SK-N-SH (cell line): ENCODE measurements at regions not wholly inside any gene's neighbourhood (a gene's known extent, or its start where the extent isn't known, plus 50 kb on each side); places are given as distances from the start of the nearest gene placed in this dataset.

Experiments used
- CTCF ChIA-PET: fragments of 300-600, 350-600 bp; formaldehyde crosslinking; extraction: SDS; loops from one replicate; lab custom pipeline; 2021; lab: Yijun Ruan, JAX
- POLR2A ChIA-PET: fragments of 350-600 bp; sonication (Branson Sonifier 250); formaldehyde crosslinking; extraction: SDS; loops from one replicate; lab custom pipeline; 2020; ENCODE audit warnings: antibody characterized with exemption, inconsistent platforms; lab: Yijun Ruan, JAX
- DNase-seq: peaks from one replicate; pipeline ENCODE4 v3.0.0; 2012
- H2AFZ ChIP-seq: fragments of 200-600 bp; sonication (generic); 2 replicates; pipeline ENCODE4 v1.8.1; 2016; ENCODE audit warnings: antibody characterized with exemption, mild to moderate bottlenecking, low read depth
- H3F3A ChIP-seq: fragments of 200-600 bp; sonication (generic); replicated peaks from 2 replicates; pipeline ENCODE3; 2016; ENCODE audit warnings: antibody characterized with exemption, mild to moderate bottlenecking; ENCODE audit not compliant: insufficient read depth
- H3K27ac ChIP-seq, 2 experiments: fragments of 200-500 bp in 1 of 2; fragments of 200-600 bp in 1 of 2; sonication (Bioruptor generic) in 1 of 2; sonication (generic), shearing (Covaris generic) in 1 of 2; 2 replicates each; pipeline versions ENCODE4 v1.5.1 to v1.6.1; 2014 to 2016; ENCODE audit warnings: low read depth in 2 of 2, inconsistent platforms in 1 of 2, low read length in 1 of 2, mild to moderate bottlenecking in 1 of 2, mixed read lengths in 1 of 2
- H3K27me3 ChIP-seq: fragments of 200-600 bp; sonication (generic), shearing (Covaris generic); 2 replicates; pipeline ENCODE4 v1.6.1; 2016; ENCODE audit warnings: mixed run types; ENCODE audit not compliant: insufficient read depth
- H3K36me3 ChIP-seq, 2 experiments: fragments of 200-500 bp in 1 of 2; fragments of 200-600 bp in 1 of 2; sonication (Bioruptor generic) in 1 of 2; sonication (generic) in 1 of 2; replicated peaks in 1 of 2; 2 replicates each; pipeline versions ENCODE3 to v1.5.1; 2014 to 2016; ENCODE audit warnings: low read length in 1 of 2, mild to moderate bottlenecking in 1 of 2; ENCODE audit not compliant: insufficient read depth in 2 of 2, control insufficient read depth in 1 of 2
- H3K4me1 ChIP-seq, 2 experiments: fragments of 200-500 bp in 1 of 2; fragments of 200-600 bp in 1 of 2; sonication (Bioruptor generic) in 1 of 2; sonication (generic), shearing (Covaris generic) in 1 of 2; 2 replicates each; pipeline versions ENCODE4 v1.5.1 to v1.6.1; 2014 to 2016; ENCODE audit warnings: low read depth in 1 of 2, low read length in 1 of 2, mixed run types in 1 of 2; ENCODE audit not compliant: insufficient read depth in 2 of 2, control insufficient read depth in 1 of 2
- H3K4me2 ChIP-seq: fragments of 200-600 bp; sonication (generic), shearing (Covaris generic); 2 replicates; pipeline ENCODE4 v1.6.1; 2017; ENCODE audit warnings: mixed run types
- H3K4me3 ChIP-seq, 2 experiments: fragments of 200-500 bp in 1 of 2; fragments of 200-600 bp in 1 of 2; sonication (Bioruptor generic) in 1 of 2; sonication (generic), shearing (Covaris generic) in 1 of 2; 2 replicates each; pipeline versions ENCODE4 v1.5.1 to v1.8.1; 2014 to 2016; ENCODE audit warnings: low read depth in 2 of 2, inconsistent platforms in 1 of 2, low read length in 1 of 2, mild to moderate bottlenecking in 1 of 2, mixed read lengths in 1 of 2, moderate library complexity in 1 of 2
- H3K79me2 ChIP-seq: fragments of 200-600 bp; sonication (generic); 2 replicates; pipeline ENCODE4 v1.8.1; 2017; ENCODE audit warnings: mild to moderate bottlenecking; ENCODE audit not compliant: insufficient read depth
- H3K9ac ChIP-seq: fragments of 200-600 bp; sonication (generic); 2 replicates; pipeline ENCODE4 v1.6.1; 2017; ENCODE audit warnings: mixed run types
- H3K9me2 ChIP-seq: fragments of 200-600 bp; sonication (generic); 2 replicates; pipeline ENCODE4 v1.6.1; 2017; ENCODE audit warnings: mixed run types
- H3K9me3 ChIP-seq: fragments of 200-600 bp; sonication (generic); 2 replicates; pipeline ENCODE4 v1.6.1; 2017; ENCODE audit warnings: mixed run types, mild to moderate bottlenecking, moderate library complexity
- H4K20me1 ChIP-seq: fragments of 200-600 bp; sonication (generic); 2 replicates; pipeline ENCODE4 v1.6.1; 2017; ENCODE audit warnings: mild to moderate bottlenecking, mixed run types; ENCODE audit not compliant: insufficient read depth
- ELF1 ChIP-seq: IDR thresholded peaks from 2 replicates; pipeline ENCODE4 v1.4.0; 2012
- EP300 ChIP-seq, 2 experiments: IDR thresholded peaks; 2 replicates each; pipeline versions ENCODE4 v1.4.0 to v1.6.1; 2012; ENCODE audit warnings: borderline replicate concordance in 1 of 2, low read depth in 1 of 2, low read length in 1 of 2
- GATA2 ChIP-seq: sonication (generic); formaldehyde crosslinking; IDR thresholded peaks from 2 replicates; pipeline ENCODE4 v1.5.0; 2020; ENCODE audit warnings: mild to moderate bottlenecking, missing genetic modification reagents
- NFIC ChIP-seq: IDR thresholded peaks from 2 replicates; pipeline ENCODE4 v1.4.0; 2012; ENCODE audit warnings: borderline replicate concordance
- RAD21 ChIP-seq: IDR thresholded peaks from 2 replicates; pipeline ENCODE4 v1.6.1; 2012; ENCODE audit warnings: mild to moderate bottlenecking, low read length
- RCOR1 ChIP-seq: fragments of 150-350 bp; IDR thresholded peaks from 2 replicates; pipeline ENCODE4 v1.6.1; 2017; ENCODE audit warnings: antibody characterized with exemption, low read length
- RFX5 ChIP-seq: IDR thresholded peaks from 2 replicates; pipeline ENCODE4 v1.6.1; 2012; ENCODE audit warnings: mild to moderate bottlenecking, improper control_type of control experiment, low read length
- WGBS: methylation state at CpG from one replicate; pipeline ENCODE4 v1.1.6; 2017; ENCODE audit warnings: low lambda C conversion rate; 5-methylcytosine and 5-hydroxymethylcytosine counted together
- TF ChIP-seq, protein P1 (sequence below): fragments of 200-600 bp; sonication (generic); IDR thresholded peaks from 2 replicates; pipeline ENCODE4 v1.6.1; 2017; ENCODE audit warnings: antibody characterized with exemption, mild to moderate bottlenecking, moderate library complexity

DNA sequence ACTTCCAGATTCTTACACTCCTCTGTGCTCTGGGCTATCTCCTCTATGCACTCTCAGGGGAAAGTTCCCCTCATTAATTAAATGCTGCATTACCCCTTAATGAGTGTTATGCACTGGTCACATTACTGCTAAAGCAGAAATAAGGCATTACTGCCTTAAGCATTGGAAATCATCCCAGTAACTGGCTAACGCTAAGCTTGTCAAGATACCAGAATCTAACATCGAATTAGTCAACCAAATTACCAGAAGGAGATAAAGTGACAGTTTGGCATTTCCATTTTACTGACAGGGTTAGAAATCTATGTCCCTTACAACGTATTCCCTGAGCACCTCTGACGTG lies 69.5 kb upstream of the FAM169A start:
- no peak overlapping the region; the same call in 1 of the 2 replicates for H2AFZ ChIP-seq

DNA sequence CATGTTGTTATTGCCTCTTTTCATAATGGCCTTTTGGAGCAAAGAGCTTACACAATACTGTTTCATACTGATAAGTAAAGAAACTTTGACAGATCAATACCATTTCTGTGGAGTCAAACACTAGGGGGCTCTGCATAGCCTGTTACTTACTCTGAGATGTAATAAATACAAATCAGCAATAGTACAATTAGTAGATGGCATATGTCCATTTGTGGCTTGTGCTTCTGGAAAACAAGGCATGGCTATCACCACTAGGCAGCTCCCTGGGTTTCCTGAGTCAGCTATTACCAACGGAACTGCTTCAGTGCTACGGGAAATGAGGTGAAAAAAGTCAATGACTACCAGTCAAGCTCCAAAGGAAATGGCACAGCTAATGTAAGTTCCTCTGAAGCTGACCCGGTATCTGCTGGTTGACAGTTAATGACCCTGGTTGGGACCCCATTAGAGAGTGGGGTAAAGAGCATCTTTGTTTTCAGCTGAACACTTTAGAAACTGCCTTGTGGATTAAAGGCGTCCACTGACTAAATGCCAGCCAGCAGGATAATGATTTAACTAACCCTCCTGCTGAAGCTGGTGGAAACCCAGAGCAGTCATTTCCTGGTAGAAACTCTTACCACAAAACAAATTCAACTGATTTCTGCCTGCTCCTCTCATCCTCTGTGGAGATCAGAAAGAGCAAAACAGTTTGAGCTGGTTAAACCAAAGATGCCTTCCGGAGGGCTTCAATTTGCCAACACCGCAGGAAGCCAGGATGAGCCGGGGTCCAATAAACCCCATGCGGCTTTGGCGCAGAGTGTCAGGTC lies 69.0 kb upstream of the FAM169A start:
- Histone ChIP-seq H3K4me3 (no peak overlapping the region), H3K4me1 (peaks cover 0 to 11% of the 10 kb centered on the region in 2 experiments; a peak in 2 of 4 replicates), H2AFZ (no peak overlapping the region; the same call in 1 of the 2 replicates), H3K27ac (no peak overlapping the region), H3K36me3 (no peaks in the 10 kb centered on the region), H3K9ac (no peak overlapping the region), H3K27me3 (no peaks in the 10 kb centered on the region), H3K4me2 (no peak overlapping the region), H3K9me3 (no peaks in the 10 kb centered on the region), H3K79me2 (no peaks in the 10 kb centered on the region), H3K9me2 (no peaks in the 10 kb centered on the region), H3F3A (no peaks in the 10 kb centered on the region), H4K20me1 (no peaks in the 10 kb centered on the region)
- no peak for DNase-seq
- TF ChIP-seq ELF1 (no peak), RAD21 (peak; percentile 20; the same call in 1 of the 2 replicates)
- TF ChIP-seq, protein P1, sequence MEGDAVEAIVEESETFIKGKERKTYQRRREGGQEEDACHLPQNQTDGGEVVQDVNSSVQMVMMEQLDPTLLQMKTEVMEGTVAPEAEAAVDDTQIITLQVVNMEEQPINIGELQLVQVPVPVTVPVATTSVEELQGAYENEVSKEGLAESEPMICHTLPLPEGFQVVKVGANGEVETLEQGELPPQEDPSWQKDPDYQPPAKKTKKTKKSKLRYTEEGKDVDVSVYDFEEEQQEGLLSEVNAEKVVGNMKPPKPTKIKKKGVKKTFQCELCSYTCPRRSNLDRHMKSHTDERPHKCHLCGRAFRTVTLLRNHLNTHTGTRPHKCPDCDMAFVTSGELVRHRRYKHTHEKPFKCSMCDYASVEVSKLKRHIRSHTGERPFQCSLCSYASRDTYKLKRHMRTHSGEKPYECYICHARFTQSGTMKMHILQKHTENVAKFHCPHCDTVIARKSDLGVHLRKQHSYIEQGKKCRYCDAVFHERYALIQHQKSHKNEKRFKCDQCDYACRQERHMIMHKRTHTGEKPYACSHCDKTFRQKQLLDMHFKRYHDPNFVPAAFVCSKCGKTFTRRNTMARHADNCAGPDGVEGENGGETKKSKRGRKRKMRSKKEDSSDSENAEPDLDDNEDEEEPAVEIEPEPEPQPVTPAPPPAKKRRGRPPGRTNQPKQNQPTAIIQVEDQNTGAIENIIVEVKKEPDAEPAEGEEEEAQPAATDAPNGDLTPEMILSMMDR: peak; percentile 43
- ChIA-PET CTCF (interaction anchor here (0.9 to 1.2 kb wide), 4 partner anchors 9 to 300 kb away, joined by 3 to 6 read pairs (median 4); no protein-coding TSS in a partner anchor), POLR2A (no interaction called here)
- WGBS: 33% methylated on average over 9 of the region's 9 CpGs

More for the DNA sequence above, 69.5 kb upstream of the FAM169A start:
- no peak overlapping the region for H3K27ac ChIP-seq
- H3K9me2 ChIP-seq: no peaks in the 10 kb centered on the region
- H3K36me3 ChIP-seq: no peaks in the 10 kb centered on the region
- no peaks in the 10 kb centered on the region for H4K20me1 ChIP-seq
- H3K79me2 ChIP-seq: no peaks in the 10 kb centered on the region
- peak; percentile 62; the same call in 1 of the 2 replicates for TF ChIP-seq RCOR1
- TF ChIP-seq RFX5: no peak
- peak; percentile 51 for TF ChIP-seq GATA2 (CRISPR knock-in tag)
- TF ChIP-seq EP300 (IDR thresholded peaks at IDR 0.05; ENCODE audit: borderline replicate concordance in 1 of 2, low read depth in 1 of 2, low read length in 1 of 2): peak in 1 of 2 experiments; percentile 33; a peak in 1 of 4 replicates
- no peak overlapping the region for H3K4me2 ChIP-seq
- no peaks in the 10 kb centered on the region for H3K9me3 ChIP-seq
- ChIA-PET POLR2A (no interaction called here), CTCF (interaction anchor here (0.9 kb wide), 1 partner anchor 244 kb away, joined by 3 read pairs; no protein-coding TSS in a partner anchor)
- DNase-seq: no peak
- no peak overlapping the region for H3K4me3 ChIP-seq
- peaks cover 0 to 11% of the 10 kb centered on the region in 2 experiments; a peak in 2 of 4 replicates for H3K4me1 ChIP-seq
- no peak overlapping the region for H3K9ac ChIP-seq
- no peaks in the 10 kb centered on the region for H3K27me3 ChIP-seq
- 25% methylated on average over 4 of the region's 4 CpGs for WGBS
- H3F3A ChIP-seq: no peaks in the 10 kb centered on the region

DNA sequence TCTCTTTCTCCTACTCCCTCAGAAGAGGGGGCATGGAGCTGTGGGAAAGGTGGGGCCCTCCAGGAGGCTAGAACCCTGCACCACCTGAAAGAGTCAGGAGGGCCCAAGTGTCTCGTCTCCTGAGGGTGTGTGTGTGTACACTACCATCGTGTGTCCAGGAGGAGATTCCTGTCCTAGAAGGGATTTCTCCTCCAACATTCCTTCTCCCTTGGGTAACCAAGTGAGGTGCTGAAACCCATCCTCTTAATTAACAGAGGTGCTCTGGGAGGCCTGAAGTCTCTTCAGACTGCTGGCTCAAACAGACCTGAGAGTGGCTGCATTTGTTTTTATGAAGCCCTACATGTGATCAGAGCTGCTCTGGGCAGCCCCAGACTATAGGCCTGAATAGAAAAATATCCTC lies 61.1 kb upstream of the FAM169A start:
- Histone ChIP-seq H3K27ac (no peak overlapping the region), H3K9ac (no peak overlapping the region), H2AFZ (no peak overlapping the region), H3K4me3 (no peak overlapping the region), H3K9me3 (no peaks in the 10 kb centered on the region), H3K36me3 (no peaks in the 10 kb centered on the region), H3K4me2 (no peak overlapping the region), H3K27me3 (no peaks in the 10 kb centered on the region), H3K79me2 (no peaks in the 10 kb centered on the region), H4K20me1 (no peaks in the 10 kb centered on the region), H3K4me1 (no peaks in the 10 kb centered on the region), H3F3A (no peaks in the 10 kb centered on the region)
- ChIA-PET CTCF (interaction anchor here (0.6 to 1.3 kb wide), 2 partner anchors 149 to 254 kb away, joined by 3 to 6 read pairs; no protein-coding TSS in a partner anchor), POLR2A (no interaction called here)
- no peak for DNase-seq
- no peak for TF ChIP-seq NFIC
- no peak for TF ChIP-seq RFX5
- TF ChIP-seq, all 33 proteins: peak for 0
- H3K9me2 ChIP-seq: no peaks in the 10 kb centered on the region
- 65% methylated on average over 2 of the region's 2 CpGs for WGBS
